HG03103 (cell line): ENCODE measurements at regions not wholly inside any gene's neighbourhood (a gene's known extent, or its start where the extent isn't known, plus 50 kb on each side); places are given as distances from the start of the nearest gene placed in this dataset.

Experiments used
- ATAC-seq: cut with Tn5 transposase; IDR thresholded peaks from one replicate; pipeline ENCODE4 v1.9.1; 2021; ENCODE audit warnings: low read depth; ENCODE audit not compliant: unreplicated experiment

- no peak for ATAC-seq
Measured at GRCh38 chr22:49161002-49161850, 666.4 kb downstream of the BRD1 start.

GRCh38 chr22:49160261-49161001 is 667.2 kb downstream of the BRD1 start:
- no peak for ATAC-seq

GRCh38 chr22:49159711-49160110 is 668.0 kb downstream of the BRD1 start:
- ATAC-seq, result no peak

GRCh38 chr22:49158741-49159564 is 668.7 kb downstream of the BRD1 start:
- ATAC-seq, result no peak

- no peak for ATAC-seq
Measured at GRCh38 chr22:49157529-49158339, 669.9 kb downstream of the BRD1 start.

GRCh38 chr22:49156662-49157285 is 670.9 kb downstream of the BRD1 start:
- no peak for ATAC-seq

- ATAC-seq, result no peak
Measured at GRCh38 chr22:49155770-49156580, 671.7 kb downstream of the BRD1 start.

- no peak for ATAC-seq
Measured at GRCh38 chr22:49155039-49155769, 672.5 kb downstream of the BRD1 start.

GRCh38 chr22:49154433-49154832 is 673.2 kb downstream of the BRD1 start:
- ATAC-seq, result no peak

- ATAC-seq, result no peak
Measured at GRCh38 chr22:49153921-49154320, 673.8 kb downstream of the BRD1 start.

GRCh38 chr22:49152939-49153770 is 674.5 kb downstream of the BRD1 start:
- no peak for ATAC-seq

- no peak for ATAC-seq
Measured at GRCh38 chr22:49152127-49152938, 675.3 kb downstream of the BRD1 start.

GRCh38 chr22:49151256-49152126 is 676.2 kb downstream of the BRD1 start:
- ATAC-seq, result no peak

GRCh38 chr22:49150801-49151221 is 676.9 kb downstream of the BRD1 start:
- no peak for ATAC-seq

- ATAC-seq, result no peak
Measured at GRCh38 chr22:49149721-49150608, 677.7 kb downstream of the BRD1 start.
